ENCODE measurements at regions not wholly inside any gene's neighbourhood (a gene's known extent, or its start where the extent isn't known, plus 50 kb on each side); places are given as distances from the start of the nearest gene placed in this dataset.

GRCh38 chr10:8301831-8302230 lies 247.3 kb downstream of the GATA3 start:
- 0 out of 2 replicates have a peak, but pooled peaks cover 5% of the 10 kb centered on the region for H3K27me3 ChIP-seq (ENCODE audit: insufficient read depth, low read length)
- no peak overlapping the region for H3K4me3 ChIP-seq (ENCODE audit: low read length)

GRCh38 chr10:8302565-8302964 lies 248.1 kb downstream of the GATA3 start:
- H3K9me3 ChIP-seq (ENCODE audit: insufficient read depth, low read depth, low read length) = no peaks in the 10 kb centered on the region
- no peaks in the 10 kb centered on the region for H3K36me3 ChIP-seq (ENCODE audit: insufficient read depth, low read depth, low read length)
- H3K27ac ChIP-seq (ENCODE audit: low read length) = no peak overlapping the region
- H3K9ac ChIP-seq (ENCODE audit: low read depth, low read length) = no peak overlapping the region
- H3K27me3 ChIP-seq (ENCODE audit: insufficient read depth, low read length) = 0 out of 2 replicates have a peak, but pooled peaks cover 5% of the 10 kb centered on the region
- peaks cover 11% of the 10 kb centered on the region for H3K4me1 ChIP-seq (ENCODE audit: insufficient read depth, low read length)
- H3K4me3 ChIP-seq (ENCODE audit: low read length) = no peak overlapping the region

More at GRCh38 chr10:8301831-8302230, 247.3 kb downstream of the GATA3 start:
- H3K9me3 ChIP-seq (ENCODE audit: insufficient read depth, low read depth, low read length) = no peaks in the 10 kb centered on the region
- H3K9ac ChIP-seq (ENCODE audit: low read depth, low read length) = no peak overlapping the region
- no peak overlapping the region for H3K27ac ChIP-seq (ENCODE audit: low read length)
- H3K36me3 ChIP-seq (ENCODE audit: insufficient read depth, low read depth, low read length) = no peaks in the 10 kb centered on the region
- peaks cover 10% of the 10 kb centered on the region for H3K4me1 ChIP-seq (ENCODE audit: insufficient read depth, low read length)

- Histone ChIP-seq H3K27me3 (ENCODE audit: insufficient read depth, low read length) (no peaks in the 10 kb centered on the region), H3K4me3 (ENCODE audit: low read length) (no peak overlapping the region)
Observed at GRCh38 chr10:8304861-8305260, 250.4 kb downstream of the GATA3 start.

GRCh38 chr10:8305876-8306652 lies 251.6 kb downstream of the GATA3 start:
- peaks cover 11% of the 10 kb centered on the region for H3K4me1 ChIP-seq (ENCODE audit: insufficient read depth, low read length)
- H3K9ac ChIP-seq (ENCODE audit: low read depth, low read length) = no peak overlapping the region
- H3K36me3 ChIP-seq (ENCODE audit: insufficient read depth, low read depth, low read length) = no peaks in the 10 kb centered on the region
- no peak overlapping the region for H3K4me3 ChIP-seq (ENCODE audit: low read length)
- no peaks in the 10 kb centered on the region for H3K9me3 ChIP-seq (ENCODE audit: insufficient read depth, low read depth, low read length)
- H3K27ac ChIP-seq (ENCODE audit: low read length) = no peak overlapping the region
- no peaks in the 10 kb centered on the region for H3K27me3 ChIP-seq (ENCODE audit: insufficient read depth, low read length)

More at GRCh38 chr10:8304861-8305260, 250.4 kb downstream of the GATA3 start:
- Histone ChIP-seq H3K4me1 (ENCODE audit: insufficient read depth, low read length) (peaks cover 11% of the 10 kb centered on the region), H3K9ac (ENCODE audit: low read depth, low read length) (no peak overlapping the region), H3K27ac (ENCODE audit: low read length) (no peak overlapping the region), H3K9me3 (ENCODE audit: insufficient read depth, low read depth, low read length) (no peaks in the 10 kb centered on the region), H3K36me3 (ENCODE audit: insufficient read depth, low read depth, low read length) (no peaks in the 10 kb centered on the region)

- Histone ChIP-seq H3K9me3 (ENCODE audit: insufficient read depth, low read depth, low read length) (no peaks in the 10 kb centered on the region), H3K36me3 (ENCODE audit: insufficient read depth, low read depth, low read length) (no peaks in the 10 kb centered on the region), H3K27me3 (ENCODE audit: insufficient read depth, low read length) (no peaks in the 10 kb centered on the region), H3K9ac (ENCODE audit: low read depth, low read length) (no peak overlapping the region), H3K4me3 (ENCODE audit: low read length) (no peak overlapping the region), H3K4me1 (ENCODE audit: insufficient read depth, low read length) (peaks cover 11% of the 10 kb centered on the region), H3K27ac (ENCODE audit: low read length) (no peak overlapping the region)
Observed at GRCh38 chr10:8306685-8307364, 252.3 kb downstream of the GATA3 start.

GRCh38 chr10:8310930-8311329 lies 256.4 kb downstream of the GATA3 start:
- Histone ChIP-seq H3K27ac (ENCODE audit: low read length) (no peak overlapping the region), H3K9ac (ENCODE audit: low read depth, low read length) (no peak overlapping the region), H3K4me1 (ENCODE audit: insufficient read depth, low read length) (peaks cover 8% of the 10 kb centered on the region; the same call in 1 of the 2 replicates), H3K4me3 (ENCODE audit: low read length) (no peak overlapping the region), H3K9me3 (ENCODE audit: insufficient read depth, low read depth, low read length) (no peaks in the 10 kb centered on the region), H3K36me3 (ENCODE audit: insufficient read depth, low read depth, low read length) (no peaks in the 10 kb centered on the region), H3K27me3 (ENCODE audit: insufficient read depth, low read length) (no peaks in the 10 kb centered on the region)

GRCh38 chr10:8311526-8312070 lies 257.1 kb downstream of the GATA3 start:
- H3K27ac ChIP-seq (ENCODE audit: low read length) = no peak overlapping the region
- H3K4me3 ChIP-seq (ENCODE audit: low read length) = no peak overlapping the region
- no peaks in the 10 kb centered on the region for H3K36me3 ChIP-seq (ENCODE audit: insufficient read depth, low read depth, low read length)
- H3K4me1 ChIP-seq (ENCODE audit: insufficient read depth, low read length) = peaks cover 3% of the 10 kb centered on the region; the same call in 1 of the 2 replicates
- H3K9ac ChIP-seq (ENCODE audit: low read depth, low read length) = no peak overlapping the region
- H3K9me3 ChIP-seq (ENCODE audit: insufficient read depth, low read depth, low read length) = no peaks in the 10 kb centered on the region
- H3K27me3 ChIP-seq (ENCODE audit: insufficient read depth, low read length) = no peaks in the 10 kb centered on the region

- Histone ChIP-seq H3K4me3 (ENCODE audit: low read length) (no peak overlapping the region), H3K27me3 (ENCODE audit: insufficient read depth, low read length) (no peaks in the 10 kb centered on the region), H3K9me3 (ENCODE audit: insufficient read depth, low read depth, low read length) (no peaks in the 10 kb centered on the region), H3K9ac (ENCODE audit: low read depth, low read length) (no peak overlapping the region), H3K36me3 (ENCODE audit: insufficient read depth, low read depth, low read length) (no peaks in the 10 kb centered on the region), H3K27ac (ENCODE audit: low read length) (no peak overlapping the region), H3K4me1 (ENCODE audit: insufficient read depth, low read length) (no peaks in the 10 kb centered on the region)
Observed at GRCh38 chr10:8312079-8312478, 257.6 kb downstream of the GATA3 start.

GRCh38 chr10:8312781-8313180 lies 258.3 kb downstream of the GATA3 start:
- Histone ChIP-seq H3K9ac (ENCODE audit: low read depth, low read length) (no peak overlapping the region), H3K27me3 (ENCODE audit: insufficient read depth, low read length) (no peaks in the 10 kb centered on the region), H3K36me3 (ENCODE audit: insufficient read depth, low read depth, low read length) (no peaks in the 10 kb centered on the region), H3K27ac (ENCODE audit: low read length) (no peak overlapping the region), H3K4me1 (ENCODE audit: insufficient read depth, low read length) (no peaks in the 10 kb centered on the region), H3K4me3 (ENCODE audit: low read length) (no peak overlapping the region), H3K9me3 (ENCODE audit: insufficient read depth, low read depth, low read length) (no peaks in the 10 kb centered on the region)

GRCh38 chr10:8314486-8314885 lies 260.0 kb downstream of the GATA3 start:
- Histone ChIP-seq H3K36me3 (ENCODE audit: insufficient read depth, low read depth, low read length) (no peaks in the 10 kb centered on the region), H3K27me3 (ENCODE audit: insufficient read depth, low read length) (no peaks in the 10 kb centered on the region), H3K4me1 (ENCODE audit: insufficient read depth, low read length) (no peaks in the 10 kb centered on the region), H3K4me3 (ENCODE audit: low read length) (no peak overlapping the region), H3K27ac (ENCODE audit: low read length) (no peak overlapping the region), H3K9ac (ENCODE audit: low read depth, low read length) (no peak overlapping the region), H3K9me3 (ENCODE audit: insufficient read depth, low read depth, low read length) (no peaks in the 10 kb centered on the region)

- H3K9ac ChIP-seq (ENCODE audit: low read depth, low read length) = no peak overlapping the region
- no peaks in the 10 kb centered on the region for H3K4me1 ChIP-seq (ENCODE audit: insufficient read depth, low read length)
Observed at GRCh38 chr10:8315619-8316021, 261.1 kb downstream of the GATA3 start.

GRCh38 chr10:8316284-8316683 lies 261.8 kb downstream of the GATA3 start:
- Histone ChIP-seq H3K4me1 (ENCODE audit: insufficient read depth, low read length) (no peaks in the 10 kb centered on the region), H3K27ac (ENCODE audit: low read length) (no peak overlapping the region), H3K4me3 (ENCODE audit: low read length) (no peak overlapping the region), H3K9ac (ENCODE audit: low read depth, low read length) (no peak overlapping the region), H3K9me3 (ENCODE audit: insufficient read depth, low read depth, low read length) (no peaks in the 10 kb centered on the region), H3K27me3 (ENCODE audit: insufficient read depth, low read length) (no peaks in the 10 kb centered on the region), H3K36me3 (ENCODE audit: insufficient read depth, low read depth, low read length) (no peaks in the 10 kb centered on the region)

More at GRCh38 chr10:8315619-8316021, 261.1 kb downstream of the GATA3 start:
- no peaks in the 10 kb centered on the region for H3K27me3 ChIP-seq (ENCODE audit: insufficient read depth, low read length)
- no peak overlapping the region for H3K4me3 ChIP-seq (ENCODE audit: low read length)
- no peak overlapping the region for H3K27ac ChIP-seq (ENCODE audit: low read length)
- no peaks in the 10 kb centered on the region for H3K9me3 ChIP-seq (ENCODE audit: insufficient read depth, low read depth, low read length)
- H3K36me3 ChIP-seq (ENCODE audit: insufficient read depth, low read depth, low read length) = no peaks in the 10 kb centered on the region
